Lower leg skin (tissue), 4 donors: ENCODE measurements at regions not wholly inside any gene's neighbourhood (a gene's known extent, or its start where the extent isn't known, plus 50 kb on each side); places are given as distances from the start of the nearest gene placed in this dataset.

Source experiments
- DNase-seq, 2 donors: peaks; one replicate each; pipeline ENCODE4 v3.0.0-alpha.2; 2019; ENCODE audit warnings: low spot score in 2 of 2
- H3K4me3 ChIP-seq: fragments of 200-600 bp; sonication (generic); 2 replicates; pipeline ENCODE4 v1.5.1; 2017; ENCODE audit warnings: mild to moderate bottlenecking, low read depth; ENCODE audit not compliant: poor library complexity, severe bottlenecking
- CTCF ChIP-seq, 3 donors: fragments of 450-650 bp; IDR thresholded peaks; one replicate each; pipeline ENCODE4 v1.5.1; 2016; ENCODE audit warnings: antibody characterized with exemption in 3 of 3, mild to moderate bottlenecking in 3 of 3, moderate library complexity in 2 of 3
- POLR2A ChIP-seq, 2 donors: fragments of 450-650 bp; IDR thresholded peaks; one replicate each; pipeline ENCODE4 v1.6.1; 2016 to 2017; ENCODE audit warnings: antibody characterized with exemption in 2 of 2, mild to moderate bottlenecking in 1 of 2, moderate library complexity in 1 of 2
- WGBS, 2 donors: methylation state at CpG; one replicate each; pipeline ENCODE4 v1.1.5; 2018; 5-methylcytosine and 5-hydroxymethylcytosine counted together
- intact Hi-C: fragments of 100-400 bp; cut with DNase I; formaldehyde crosslinking; loops from one replicate; pipeline ENCODE4 v1.15.0; 2023; ENCODE audit warnings: low total_unique reads

- DNase-seq: no peak
- WGBS, 2 donors: 62 to 66% methylated on average over 2 of the region's 2 CpGs
- intact Hi-C loops: no loop called here
- no peak for TF ChIP-seq POLR2A (IDR thresholded peaks at IDR 0.05)
- TF ChIP-seq CTCF (IDR thresholded peaks at IDR 0.05): no peak
- no peak overlapping the region for H3K4me3 ChIP-seq
Measured at GRCh38 chr5:67538855-67539506, 342.4 kb upstream of the CD180 start.

GRCh38 chr5:67537439-67538148 is 341.0 kb upstream of the CD180 start:
- no peak overlapping the region for H3K4me3 ChIP-seq
- 46 to 63% methylated on average over 5 of the region's 5 CpGs for WGBS, 2 donors
- TF ChIP-seq POLR2A (IDR thresholded peaks at IDR 0.05): no peak
- no peak for TF ChIP-seq CTCF (IDR thresholded peaks at IDR 0.05)
- DNase-seq: no peak
- intact Hi-C loops: no loop called here

DNA sequence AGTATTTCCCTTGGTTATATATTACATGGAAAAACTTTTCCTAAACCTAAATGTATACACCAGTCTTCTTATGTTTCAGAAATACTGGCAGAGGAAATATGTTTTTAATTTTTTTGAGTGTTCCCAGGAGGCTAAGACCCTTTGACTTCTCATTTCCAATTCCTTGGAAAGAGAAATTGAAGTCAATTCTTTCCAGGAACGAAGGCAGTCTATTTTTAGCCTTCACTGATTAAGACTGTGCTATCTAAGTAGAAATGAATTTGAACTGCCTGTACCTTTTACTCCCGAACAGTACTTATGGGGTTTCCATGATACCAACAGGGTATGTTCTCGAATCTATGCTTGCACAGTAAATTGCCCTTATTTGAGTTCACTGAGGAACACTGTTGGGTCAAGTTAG is 340.3 kb upstream of the CD180 start:
- DNase-seq: no peak
- WGBS, 2 donors: 55 to 56% methylated on average over 3 of the region's 3 CpGs
- TF ChIP-seq CTCF (IDR thresholded peaks at IDR 0.05): no peak
- no peak for TF ChIP-seq POLR2A (IDR thresholded peaks at IDR 0.05)
- intact Hi-C loops: no loop called here
- H3K4me3 ChIP-seq: no peak overlapping the region

DNA sequence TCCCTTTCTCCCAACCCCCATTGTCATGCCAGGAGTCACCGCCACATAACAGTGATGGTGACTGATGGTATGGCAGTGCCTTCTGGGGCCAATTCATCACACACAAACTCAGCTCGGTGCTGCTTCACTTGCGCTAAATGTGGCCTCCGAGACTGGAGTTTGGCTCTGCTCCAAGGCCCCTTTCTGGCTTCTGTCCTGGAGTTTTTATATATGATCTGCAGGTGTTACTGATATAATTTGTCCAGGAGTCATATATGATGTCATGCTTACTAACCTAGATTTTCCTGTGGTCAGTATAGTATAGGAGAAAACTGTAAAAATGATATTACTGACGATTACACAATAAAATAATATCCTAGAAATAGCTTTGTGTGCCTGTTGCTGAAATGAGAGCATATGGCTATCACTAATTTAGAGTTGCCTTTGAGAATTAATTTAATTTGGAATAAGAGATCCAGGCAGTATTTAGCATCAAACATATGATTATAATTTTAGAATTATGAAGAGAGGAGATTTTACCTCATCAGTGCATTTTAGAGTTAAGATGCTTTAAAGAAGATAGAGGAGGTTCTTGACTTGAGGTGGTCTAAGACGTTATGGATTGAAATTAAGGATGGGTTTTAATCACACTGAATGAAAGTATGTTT is 334.1 kb upstream of the CD180 start:
- WGBS, 2 donors: 83 to 85% methylated on average over 6 of the region's 6 CpGs
- no peak for DNase-seq
- TF ChIP-seq POLR2A (IDR thresholded peaks at IDR 0.05) (no peak), CTCF (IDR thresholded peaks at IDR 0.05) (no peak)
- H3K4me3 ChIP-seq: no peak overlapping the region
- intact Hi-C loops: no loop called here

GRCh38 chr5:67528953-67529352 is 332.4 kb upstream of the CD180 start:
- DNase-seq: no peak
- no peak overlapping the region for H3K4me3 ChIP-seq
- intact Hi-C loops: no loop called here
- WGBS, 2 donors: 79 to 82% methylated on average over 3 of the region's 3 CpGs
- TF ChIP-seq CTCF (IDR thresholded peaks at IDR 0.05) (no peak), POLR2A (IDR thresholded peaks at IDR 0.05) (no peak)
